Prostate gland (tissue), 2 donors: ENCODE measurements at regions not wholly inside any gene's neighbourhood (a gene's known extent, or its start where the extent isn't known, plus 50 kb on each side); places are given as distances from the start of the nearest gene placed in this dataset.

Source experiments
- CTCF ChIP-seq, 4 experiments: fragments of 200-600 bp in 2 of 4; fragments of 450-650 bp in 2 of 4; sonication (generic) in 2 of 4; IDR thresholded peaks; 1 replicate in 3 of 4; 2 replicates in 1 of 4; pipeline ENCODE4 v1.5.1; 2016 to 2019; ENCODE audit warnings: antibody characterized with exemption in 4 of 4, mild to moderate bottlenecking in 2 of 4, moderate library complexity in 2 of 4
- POLR2A ChIP-seq: fragments of 450-650 bp; IDR thresholded peaks from one replicate; pipeline ENCODE4 v1.6.1; 2016; ENCODE audit warnings: antibody characterized with exemption, mild to moderate bottlenecking
- POLR2AphosphoS5 ChIP-seq: sonication (generic); formaldehyde crosslinking; IDR thresholded peaks from one replicate; pipeline ENCODE4 v1.6.1; 2017; ENCODE audit warnings: antibody characterized with exemption

GRCh38 chr19:16002406-16003384, 53.9 kb downstream of the OR10H4 start:
- TF ChIP-seq CTCF (IDR thresholded peaks at IDR 0.05) (no peak), POLR2AphosphoS5 (no peak), POLR2A (no peak)
